Ovary (tissue), 7 donors: ENCODE measurements at regions not wholly inside any gene's neighbourhood (a gene's known extent, or its start where the extent isn't known, plus 50 kb on each side); places are given as distances from the start of the nearest gene placed in this dataset.

ENCODE experiments used
- DNase-seq, 5 donors: peaks; one replicate each; pipeline ENCODE4 v3.0.0-alpha.2; 2019 to 2020
- H3K27ac ChIP-seq, 2 donors: fragments of 200-600 bp; one replicate each; pipeline versions ENCODE4 v1.5.1 to v1.8.0; 2019 to 2022
- H3K27me3 ChIP-seq: fragments of 200-600 bp; one replicate; pipeline ENCODE4 v1.8.0; 2022
- H3K36me3 ChIP-seq: fragments of 200-600 bp; sonication (generic); one replicate; pipeline ENCODE4 v1.5.1; 2019
- H3K4me1 ChIP-seq: one replicate; pipeline ENCODE4 v1.8.1; 2013; ENCODE audit warnings: mild to moderate bottlenecking, moderate library complexity; ENCODE audit not compliant: insufficient read depth
- H3K4me3 ChIP-seq: fragments of 200-600 bp; sonication (generic); one replicate; pipeline ENCODE4 v1.5.1; 2017
- H3K9me3 ChIP-seq, 2 donors: fragments of 200-600 bp in 1 of 2; sonication (generic) in 1 of 2; one replicate each; pipeline versions ENCODE4 v1.5.1 to v1.8.1; 2013 to 2019; ENCODE audit warnings: mild to moderate bottlenecking in 1 of 2, moderate library complexity in 1 of 2
- EP300 ChIP-seq: sonication (generic); formaldehyde crosslinking; IDR thresholded peaks from one replicate; pipeline ENCODE4 v1.6.1; 2017; ENCODE audit warnings: antibody characterized with exemption
- POLR2A ChIP-seq: fragments of 450-650 bp; IDR thresholded peaks from one replicate; pipeline ENCODE4 v1.6.1; 2017; ENCODE audit warnings: antibody characterized with exemption, mild to moderate bottlenecking, moderate library complexity
- WGBS, 3 donors: extraction: QIAGEN DNeasy Blood & Tissue Kit in 1 of 3; methylation state at CpG; one replicate each; pipeline versions ENCODE4 v1.1.5 to v1.1.7; 2013 to 2017; 5-methylcytosine and 5-hydroxymethylcytosine counted together
- intact Hi-C, 4 donors: fragments of 100-400 bp; cut with DNase I; formaldehyde crosslinking; loops; one replicate each; pipeline versions ENCODE4 v1.11.0 to v1.15.1; 2022 to 2023
- TF ChIP-seq, protein P1 (sequence below), 3 donors: fragments of 450-650 bp in 2 of 3; fragments of 200-600 bp in 1 of 3; IDR thresholded peaks; one replicate each; pipeline versions ENCODE4 v1.5.1 to v1.8.0; 2016 to 2022; ENCODE audit warnings: antibody characterized with exemption in 3 of 3, mild to moderate bottlenecking in 1 of 3
- donor health status: DM: no; HTN: no; CAD: no; lungs with moderate emphysema.
- donor health status: DM: no; HTN: no; CAD: no.
- donor health status: Bipolar disorder and iron deficiency.
- donor health status: DM: no; HTN: no; CAD: no.
- donor health status: DM: yes; HTN: yes; CAD: no.

- intact Hi-C loops: no loop called here
- TF ChIP-seq, protein P1, sequence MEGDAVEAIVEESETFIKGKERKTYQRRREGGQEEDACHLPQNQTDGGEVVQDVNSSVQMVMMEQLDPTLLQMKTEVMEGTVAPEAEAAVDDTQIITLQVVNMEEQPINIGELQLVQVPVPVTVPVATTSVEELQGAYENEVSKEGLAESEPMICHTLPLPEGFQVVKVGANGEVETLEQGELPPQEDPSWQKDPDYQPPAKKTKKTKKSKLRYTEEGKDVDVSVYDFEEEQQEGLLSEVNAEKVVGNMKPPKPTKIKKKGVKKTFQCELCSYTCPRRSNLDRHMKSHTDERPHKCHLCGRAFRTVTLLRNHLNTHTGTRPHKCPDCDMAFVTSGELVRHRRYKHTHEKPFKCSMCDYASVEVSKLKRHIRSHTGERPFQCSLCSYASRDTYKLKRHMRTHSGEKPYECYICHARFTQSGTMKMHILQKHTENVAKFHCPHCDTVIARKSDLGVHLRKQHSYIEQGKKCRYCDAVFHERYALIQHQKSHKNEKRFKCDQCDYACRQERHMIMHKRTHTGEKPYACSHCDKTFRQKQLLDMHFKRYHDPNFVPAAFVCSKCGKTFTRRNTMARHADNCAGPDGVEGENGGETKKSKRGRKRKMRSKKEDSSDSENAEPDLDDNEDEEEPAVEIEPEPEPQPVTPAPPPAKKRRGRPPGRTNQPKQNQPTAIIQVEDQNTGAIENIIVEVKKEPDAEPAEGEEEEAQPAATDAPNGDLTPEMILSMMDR (IDR thresholded peaks at IDR 0.05): no peak
- TF ChIP-seq POLR2A: no peak
- no peak for TF ChIP-seq EP300
- H3K4me1 ChIP-seq: no peaks in the 10 kb centered on the region
- 59 to 80% (median 72%) methylated on average over 4 of the region's 4 CpGs for WGBS, 3 donors
- DNase-seq: no peak
- no peaks in the 10 kb centered on the region for H3K27me3 ChIP-seq
- no peaks in the 10 kb centered on the region for H3K36me3 ChIP-seq
- no peaks in the 10 kb centered on the region for H3K9me3 ChIP-seq
- H3K27ac ChIP-seq: no peak overlapping the region
- no peak overlapping the region for H3K4me3 ChIP-seq
Measured at GRCh38 chr4:77232653-77233052, 75.6 kb downstream of the CCNG2 start.

GRCh38 chr4:77235289-77235854 is 78.4 kb downstream of the CCNG2 start:
- no peaks in the 10 kb centered on the region for H3K27me3 ChIP-seq

DNA sequence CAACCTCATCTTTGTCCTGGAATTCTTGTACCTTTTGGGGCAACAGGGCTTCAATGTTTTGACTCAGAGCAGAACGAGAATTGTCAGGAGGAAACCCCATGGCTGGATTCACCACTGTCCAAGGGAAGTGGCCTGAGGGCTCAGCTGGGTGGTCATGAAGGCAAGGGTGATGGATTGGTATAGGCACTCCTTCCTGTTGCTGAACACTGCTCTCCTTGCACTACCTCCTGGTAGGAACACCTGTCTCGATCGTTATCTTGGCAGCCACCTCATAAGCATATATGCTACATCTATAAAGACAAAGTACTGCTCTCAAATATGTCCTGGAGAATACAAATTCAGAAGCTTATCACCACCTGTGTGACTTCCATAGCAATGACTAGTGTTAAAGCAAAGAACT is 79.8 kb downstream of the CCNG2 start:
- DNase-seq: no peak
- H3K4me1 ChIP-seq: no peaks in the 10 kb centered on the region
- intact Hi-C loops: no loop called here
- no peaks in the 10 kb centered on the region for H3K27me3 ChIP-seq
- H3K4me3 ChIP-seq: no peak overlapping the region
- no peaks in the 10 kb centered on the region for H3K36me3 ChIP-seq
- H3K27ac ChIP-seq: no peak overlapping the region
- WGBS, 3 donors: 76 to 85% (median 83%) methylated on average over 3 of the region's 3 CpGs
- TF ChIP-seq POLR2A (no peak), EP300 (no peak)
- TF ChIP-seq, protein P1 (IDR thresholded peaks at IDR 0.05): no peak
- H3K9me3 ChIP-seq: no peaks in the 10 kb centered on the region

More at GRCh38 chr4:77235289-77235854, 78.4 kb downstream of the CCNG2 start:
- Histone ChIP-seq H3K36me3 (no peaks in the 10 kb centered on the region), H3K4me3 (no peak overlapping the region), H3K9me3 (no peaks in the 10 kb centered on the region), H3K27ac (no peak overlapping the region), H3K4me1 (no peaks in the 10 kb centered on the region)
- TF ChIP-seq POLR2A (no peak), EP300 (no peak)
- TF ChIP-seq, protein P1 (IDR thresholded peaks at IDR 0.05): no peak
- intact Hi-C loops: no loop called here
- 63 to 78% (median 70%) methylated on average over 2 of the region's 2 CpGs for WGBS, 3 donors
- DNase-seq: no peak

DNA sequence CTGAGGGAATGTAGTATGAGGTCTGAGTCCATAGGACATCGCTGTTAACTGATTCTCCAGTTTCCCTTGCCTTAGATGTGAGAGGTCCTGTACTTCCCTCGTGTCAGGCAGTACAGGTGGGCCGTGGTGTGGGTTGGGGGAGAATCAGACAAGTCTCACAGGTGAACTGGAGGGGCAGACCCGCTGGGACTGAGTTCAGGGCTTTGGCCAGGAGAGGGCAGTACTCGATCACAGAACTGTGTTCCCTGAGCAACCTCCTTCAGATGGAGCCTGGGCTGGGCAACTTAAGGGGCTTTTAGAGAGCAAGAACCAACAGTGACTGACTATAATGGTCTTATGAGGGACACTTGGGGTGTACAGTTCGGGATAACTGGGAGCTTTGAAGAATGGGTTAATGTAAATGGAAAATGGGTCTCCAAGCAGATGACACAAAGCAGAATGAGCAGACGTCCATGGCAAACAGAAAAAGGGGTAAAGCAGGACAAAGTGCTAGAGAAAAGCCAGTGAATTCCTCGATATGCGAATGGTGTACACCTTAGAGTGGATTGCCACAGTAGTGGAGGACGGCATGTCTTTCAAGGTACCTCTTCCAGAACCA is 83.6 kb downstream of the CCNG2 start:
- Histone ChIP-seq H3K4me1 (no peaks in the 10 kb centered on the region), H3K4me3 (no peak overlapping the region), H3K27ac (no peak overlapping the region), H3K27me3 (no peaks in the 10 kb centered on the region), H3K36me3 (no peaks in the 10 kb centered on the region), H3K9me3 (no peaks in the 10 kb centered on the region)
- DNase-seq: peak in 4 of 5 donors; percentile 18 to 39 (median 32)
- WGBS, 3 donors: 25 to 33% (median 30%) methylated on average over 10 of the region's 10 CpGs
- no peak for TF ChIP-seq EP300
- TF ChIP-seq, protein P1 (IDR thresholded peaks at IDR 0.05): no peak
- no peak for TF ChIP-seq POLR2A
- intact Hi-C loops: no loop called here
